GM12865 (cell line): ENCODE measurements at regions not wholly inside any gene's neighbourhood (a gene's known extent, or its start where the extent isn't known, plus 50 kb on each side); places are given as distances from the start of the nearest gene placed in this dataset.

Experiments used
- DNase-seq: peaks from one replicate; pipeline ENCODE4 v3.0.0; 2010; ENCODE audit warnings: low read depth
- H3K4me3 ChIP-seq: 2 replicates; pipeline ENCODE4 v1.5.1; 2011; ENCODE audit warnings: mild to moderate bottlenecking, low read depth, low read length, control low read depth
- TF ChIP-seq, protein P1 (sequence below): IDR thresholded peaks from 2 replicates; pipeline ENCODE4 v1.5.1; 2011; ENCODE audit warnings: low read length, control low read depth, low read depth, inconsistent platforms; ENCODE audit not compliant: insufficient read depth; ENCODE audit errors: missing control alignments

DNA sequence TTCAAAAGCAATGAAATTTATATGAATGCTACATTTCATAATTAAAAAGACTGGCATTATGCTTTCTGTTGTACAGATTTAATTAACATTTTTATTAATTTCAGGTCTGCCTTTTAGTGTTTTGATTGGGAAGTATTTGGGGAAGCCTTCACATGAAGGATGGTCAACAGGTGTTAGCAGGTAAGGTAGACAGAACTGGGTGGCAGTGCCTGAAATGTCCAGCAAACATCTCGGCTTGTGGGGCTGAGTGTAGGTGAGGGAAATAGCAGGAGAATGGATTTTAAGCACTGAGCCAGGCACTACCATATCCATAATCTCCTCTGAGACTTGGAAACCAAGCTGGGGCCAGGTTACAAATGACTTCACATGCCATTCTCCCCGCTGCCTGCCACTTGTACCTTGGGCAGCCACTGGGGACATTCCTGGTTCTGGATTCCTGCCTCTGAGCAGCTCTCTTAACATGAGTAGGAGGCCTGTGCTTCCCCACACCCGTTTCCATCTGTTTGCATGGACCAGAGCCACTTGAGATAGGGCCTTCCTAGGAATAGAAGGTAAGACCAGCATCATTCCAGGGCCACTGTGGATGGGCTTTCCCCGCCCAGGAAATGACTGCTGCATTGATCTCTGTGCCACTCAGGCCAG, 125.9 kb upstream of the HES1 start:
- DNase-seq, result no peak
- TF ChIP-seq, protein P1, sequence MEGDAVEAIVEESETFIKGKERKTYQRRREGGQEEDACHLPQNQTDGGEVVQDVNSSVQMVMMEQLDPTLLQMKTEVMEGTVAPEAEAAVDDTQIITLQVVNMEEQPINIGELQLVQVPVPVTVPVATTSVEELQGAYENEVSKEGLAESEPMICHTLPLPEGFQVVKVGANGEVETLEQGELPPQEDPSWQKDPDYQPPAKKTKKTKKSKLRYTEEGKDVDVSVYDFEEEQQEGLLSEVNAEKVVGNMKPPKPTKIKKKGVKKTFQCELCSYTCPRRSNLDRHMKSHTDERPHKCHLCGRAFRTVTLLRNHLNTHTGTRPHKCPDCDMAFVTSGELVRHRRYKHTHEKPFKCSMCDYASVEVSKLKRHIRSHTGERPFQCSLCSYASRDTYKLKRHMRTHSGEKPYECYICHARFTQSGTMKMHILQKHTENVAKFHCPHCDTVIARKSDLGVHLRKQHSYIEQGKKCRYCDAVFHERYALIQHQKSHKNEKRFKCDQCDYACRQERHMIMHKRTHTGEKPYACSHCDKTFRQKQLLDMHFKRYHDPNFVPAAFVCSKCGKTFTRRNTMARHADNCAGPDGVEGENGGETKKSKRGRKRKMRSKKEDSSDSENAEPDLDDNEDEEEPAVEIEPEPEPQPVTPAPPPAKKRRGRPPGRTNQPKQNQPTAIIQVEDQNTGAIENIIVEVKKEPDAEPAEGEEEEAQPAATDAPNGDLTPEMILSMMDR, result no peak
- no peak overlapping the region for H3K4me3 ChIP-seq

DNA sequence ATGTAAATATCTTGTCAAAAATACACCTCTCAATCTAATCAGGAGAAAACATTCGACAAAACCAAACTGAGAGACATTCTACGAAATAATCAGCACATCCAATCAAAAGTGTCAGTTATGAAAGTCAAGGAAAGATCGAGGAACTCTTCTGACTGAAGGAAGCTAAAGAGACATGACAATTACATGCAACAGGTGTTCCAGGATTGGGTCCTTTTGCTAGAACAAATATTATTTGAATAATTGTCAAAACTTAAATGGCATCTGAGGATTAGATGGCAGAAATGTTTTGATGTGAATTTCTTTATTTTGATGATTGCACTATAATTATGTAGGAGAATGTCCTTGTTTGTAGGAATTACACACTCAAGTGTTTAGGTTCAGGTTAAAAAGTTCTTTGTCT, 124.1 kb upstream of the HES1 start:
- DNase-seq, result no peak
- H3K4me3 ChIP-seq, result no peak overlapping the region
- TF ChIP-seq, protein P1, result no peak

DNA sequence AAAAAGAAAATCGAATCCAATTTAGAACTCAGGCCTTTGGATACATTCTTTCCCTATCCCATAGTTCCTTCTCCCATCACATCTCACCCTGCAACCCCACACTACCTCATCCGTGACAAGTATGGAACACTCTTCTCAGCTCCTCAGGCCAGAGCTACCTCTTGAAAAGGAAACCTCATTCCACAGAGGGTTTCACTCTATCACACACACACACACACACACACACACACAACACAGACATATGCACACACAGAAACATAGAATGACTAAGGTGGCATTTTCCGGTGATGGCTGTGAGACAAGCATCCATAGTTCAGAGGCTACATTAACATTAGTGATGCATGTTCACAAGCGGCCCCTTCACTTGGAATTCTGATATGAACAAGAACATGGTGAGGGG, 122.0 kb upstream of the HES1 start:
- no peak for DNase-seq

DNA sequence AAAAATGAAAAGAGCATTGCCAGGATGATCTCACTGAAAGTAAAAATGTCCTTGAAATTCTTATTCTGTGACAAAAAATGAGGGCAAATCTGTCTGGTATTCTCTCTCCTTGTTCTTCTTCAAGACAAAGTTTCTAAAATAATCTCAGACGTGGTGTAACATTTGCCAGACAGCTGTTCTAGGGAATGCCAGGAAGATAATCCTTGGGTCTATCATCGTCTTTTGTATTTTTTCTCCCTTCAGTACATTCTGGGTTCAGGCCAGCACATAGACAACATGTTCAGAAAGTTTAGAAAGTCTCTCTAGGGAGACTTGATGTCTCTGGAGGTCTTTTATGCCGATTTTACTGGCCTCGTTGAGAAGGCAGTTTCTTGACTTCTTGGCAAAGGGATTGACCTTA, 121.2 kb upstream of the HES1 start:
- no peak for DNase-seq
- TF ChIP-seq, protein P1, result no peak
- no peak overlapping the region for H3K4me3 ChIP-seq

More for the DNA sequence above, 122.0 kb upstream of the HES1 start:
- TF ChIP-seq, protein P1, result no peak
- H3K4me3 ChIP-seq, result no peak overlapping the region

DNA sequence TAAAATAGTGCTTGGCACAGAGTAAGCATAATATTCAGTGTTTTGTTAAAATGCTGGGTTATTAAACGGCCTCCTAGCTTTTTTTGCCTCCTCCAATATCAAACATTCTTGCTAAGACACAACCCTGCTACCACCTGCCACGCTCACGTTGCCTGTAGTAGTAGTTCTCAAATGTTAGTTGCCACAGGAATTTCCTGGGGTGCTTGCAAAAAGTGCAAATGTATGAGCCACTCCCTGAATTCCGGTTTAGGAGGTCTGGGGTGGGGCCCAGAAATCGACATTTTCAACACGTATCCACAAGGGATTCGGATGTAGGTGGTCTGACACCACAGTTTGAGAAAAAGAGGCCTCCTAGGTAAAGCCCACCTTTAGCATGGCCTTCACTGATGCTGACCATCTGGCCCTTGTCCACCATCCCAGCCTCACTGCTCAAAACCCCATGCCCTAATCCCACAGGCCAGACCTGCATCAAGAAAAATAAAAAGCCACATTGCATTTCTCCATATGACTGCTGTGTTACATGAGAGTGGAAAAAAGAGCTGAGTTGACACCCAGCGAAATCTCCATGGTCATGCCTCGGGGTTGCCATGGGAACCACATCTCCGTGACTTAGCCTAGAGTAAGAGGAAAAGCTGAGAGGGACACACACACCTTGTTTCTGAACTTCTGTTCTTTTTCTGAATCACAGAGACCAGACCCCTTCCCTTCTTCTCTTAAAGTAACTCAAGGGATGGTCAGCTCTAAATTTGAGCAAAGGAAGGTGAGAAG, 116.4 kb upstream of the HES1 start:
- no peak for DNase-seq
- no peak overlapping the region for H3K4me3 ChIP-seq
- TF ChIP-seq, protein P1, result no peak

DNA sequence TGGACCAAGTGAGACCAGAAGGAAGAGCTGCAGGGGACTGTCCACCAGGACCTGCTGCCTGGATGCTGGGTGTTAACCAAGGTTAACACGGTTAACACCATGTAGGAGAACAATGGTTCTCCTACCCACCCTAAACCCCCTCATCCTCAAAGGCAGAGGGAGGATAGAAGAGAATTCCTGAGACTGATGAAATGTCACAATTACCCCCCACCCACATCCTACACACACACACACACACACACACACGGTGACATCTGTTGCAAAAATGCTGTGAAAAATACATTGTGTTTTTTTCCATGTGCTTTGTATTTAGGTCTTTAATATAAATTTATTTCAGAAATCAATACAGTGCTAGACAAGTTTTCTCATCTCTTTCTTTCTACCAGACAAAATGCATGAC, 113.9 kb upstream of the HES1 start:
- no peak for DNase-seq
- no peak overlapping the region for H3K4me3 ChIP-seq

More for the DNA sequence above, 113.9 kb upstream of the HES1 start:
- TF ChIP-seq, protein P1, result no peak
